Duodenal mucosa (tissue), 2 donors: ENCODE measurements at regions not wholly inside any gene's neighbourhood (a gene's known extent, or its start where the extent isn't known, plus 50 kb on each side); places are given as distances from the start of the nearest gene placed in this dataset.
"Not testable (repeated sequence)": the region's sequence is repeated elsewhere in the genome, so short reads cannot be mapped to it uniquely, and the experiment has no call there.

Experiments used
- H3K27ac ChIP-seq: one replicate; pipeline ENCODE4 v1.7.0; 2013; ENCODE audit warnings: low read depth, low read length
- H3K27me3 ChIP-seq, 2 donors: one replicate each; pipeline ENCODE4 v1.7.0; 2013; ENCODE audit warnings: low read length in 2 of 2, control low read depth in 1 of 2; ENCODE audit not compliant: insufficient read depth in 2 of 2, control insufficient read depth in 1 of 2
- H3K36me3 ChIP-seq, 2 donors: one replicate each; pipeline ENCODE4 v1.7.0; 2013; ENCODE audit warnings: low read length in 2 of 2, control low read depth in 1 of 2; ENCODE audit not compliant: insufficient read depth in 2 of 2, control insufficient read depth in 1 of 2
- H3K4me1 ChIP-seq, 2 donors: one replicate each; pipeline ENCODE4 v1.7.0; 2013; ENCODE audit warnings: low read length in 2 of 2, control low read depth in 1 of 2; ENCODE audit not compliant: insufficient read depth in 2 of 2, control insufficient read depth in 1 of 2
- H3K4me3 ChIP-seq, 2 donors: one replicate each; pipeline ENCODE4 v1.7.0; 2013; ENCODE audit warnings: low read length in 2 of 2, low read depth in 1 of 2
- H3K9ac ChIP-seq, 2 donors: one replicate each; pipeline ENCODE4 v1.7.0; 2013; ENCODE audit warnings: low read length in 2 of 2, low read depth in 1 of 2
- H3K9me3 ChIP-seq, 2 donors: one replicate each; pipeline ENCODE4 v1.7.0; 2013; ENCODE audit warnings: low read length in 2 of 2, control low read depth in 1 of 2; ENCODE audit not compliant: control insufficient read depth in 1 of 2

DNA sequence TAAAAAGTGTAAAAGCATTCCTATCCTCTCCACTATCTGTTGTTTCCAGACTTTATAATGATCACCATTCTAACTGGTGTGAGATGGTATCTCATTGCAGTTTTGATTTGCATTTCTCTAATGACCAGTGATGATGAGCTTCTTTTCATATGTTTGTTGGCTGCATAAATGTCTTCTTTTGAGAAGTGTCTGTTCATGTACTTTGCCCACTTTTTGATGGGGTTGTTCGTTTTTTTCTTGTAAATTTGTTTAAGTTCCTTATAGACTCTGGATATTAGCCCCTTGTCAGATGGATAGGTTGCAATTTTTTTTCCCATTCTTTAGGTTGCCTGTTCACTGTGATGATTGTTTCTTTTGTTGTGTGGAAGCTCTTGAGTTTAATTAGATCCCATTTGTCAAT lies 199.6 kb upstream of the ETV3 start:
- H3K27me3 ChIP-seq, H3K4me1 ChIP-seq, H3K4me3 ChIP-seq, H3K9me3 ChIP-seq, H3K36me3 ChIP-seq, H3K9ac ChIP-seq, H3K27ac ChIP-seq: not testable (repeated sequence)

DNA sequence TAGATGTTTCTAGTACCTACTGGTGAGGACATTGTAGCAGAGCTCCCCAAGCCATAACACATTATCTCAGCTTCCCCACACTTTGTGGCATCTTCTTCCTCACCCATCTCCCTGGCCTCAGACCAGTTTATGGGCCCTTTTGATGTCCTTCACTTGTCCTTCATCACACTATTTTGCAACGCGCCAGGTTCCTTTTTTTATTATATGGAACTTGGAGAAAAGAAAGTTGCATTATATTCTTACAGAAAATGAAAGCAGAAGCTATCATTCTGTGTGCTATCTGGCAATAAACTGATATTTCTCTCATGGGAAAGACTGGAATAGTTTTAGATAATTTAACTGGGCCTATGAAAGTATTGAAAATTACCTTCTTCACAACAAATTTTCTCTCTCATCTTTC lies 196.9 kb upstream of the ETV3 start:
- Histone ChIP-seq H3K9me3 (no peaks in the 10 kb centered on the region), H3K4me3 (no peak overlapping the region), H3K27ac (no peak overlapping the region), H3K36me3 (no peaks in the 10 kb centered on the region), H3K27me3 (no peaks in the 10 kb centered on the region), H3K4me1 (no peaks in the 10 kb centered on the region), H3K9ac (no peak overlapping the region)

DNA sequence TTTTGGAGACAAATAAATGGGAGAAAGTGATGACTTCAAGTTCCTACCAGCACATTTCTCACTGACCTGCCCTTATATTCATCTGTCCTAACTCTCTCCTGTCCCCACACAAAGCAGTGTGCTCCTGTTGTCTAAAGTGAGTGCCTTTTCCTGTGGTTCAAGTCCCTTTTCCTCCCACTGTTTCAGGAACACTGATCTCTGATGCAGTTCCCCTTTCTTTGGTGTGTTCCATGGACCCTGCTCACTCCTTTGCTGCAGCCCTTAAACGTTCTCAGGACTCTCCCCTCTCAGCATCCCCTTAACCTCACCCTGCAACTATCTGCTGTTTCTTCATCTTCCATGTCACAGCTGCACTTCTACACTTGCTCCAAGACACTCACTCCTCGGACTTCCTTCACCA lies 195.8 kb upstream of the ETV3 start:
- Histone ChIP-seq H3K27ac (no peak overlapping the region), H3K4me1 (no peaks in the 10 kb centered on the region), H3K27me3 (no peaks in the 10 kb centered on the region), H3K9ac (no peak overlapping the region), H3K4me3 (no peak overlapping the region), H3K36me3 (no peaks in the 10 kb centered on the region), H3K9me3 (no peaks in the 10 kb centered on the region)

DNA sequence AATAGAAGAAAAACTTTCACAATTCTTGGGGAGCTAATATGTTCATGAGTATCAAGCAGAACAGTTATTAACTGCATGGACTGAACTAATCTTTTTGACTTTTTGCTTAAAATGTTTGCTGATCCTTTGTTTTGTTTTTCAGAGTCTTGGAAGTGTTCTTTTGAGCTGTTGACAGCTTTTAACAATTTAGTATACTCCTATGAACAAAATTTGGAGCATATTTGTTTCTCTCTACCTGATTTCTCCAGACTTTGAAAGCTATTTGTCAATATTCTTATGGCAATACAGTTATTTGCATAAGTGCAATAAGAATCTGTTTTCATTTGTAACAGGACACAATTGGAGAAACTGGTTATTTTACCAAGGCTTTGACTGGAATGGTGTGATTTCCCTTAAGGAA lies 192.0 kb upstream of the ETV3 start:
- not testable (repeated sequence) for H3K4me3 ChIP-seq, H3K9ac ChIP-seq, H3K9me3 ChIP-seq, H3K27me3 ChIP-seq, H3K36me3 ChIP-seq, H3K4me1 ChIP-seq, H3K27ac ChIP-seq

DNA sequence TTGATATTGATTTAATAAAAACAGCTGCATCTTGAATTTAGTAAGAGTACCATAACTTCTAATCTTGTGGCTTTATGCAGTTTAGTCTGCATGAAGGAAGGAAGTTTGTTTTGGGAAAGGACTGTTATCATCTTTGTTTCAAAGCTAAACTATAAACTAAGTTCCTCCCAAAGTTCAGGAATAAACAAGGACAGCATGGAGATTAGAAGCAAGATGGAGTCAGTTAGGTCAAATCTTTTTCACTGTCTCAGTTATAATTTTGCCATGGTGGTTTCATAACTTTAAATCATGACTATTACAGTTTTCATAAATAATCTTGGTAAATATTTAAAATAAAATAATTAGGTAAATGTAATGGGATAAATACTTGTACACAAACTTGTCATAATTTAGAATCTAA lies 189.9 kb upstream of the ETV3 start:
- not testable (repeated sequence) for H3K36me3 ChIP-seq, H3K9ac ChIP-seq, H3K27ac ChIP-seq, H3K27me3 ChIP-seq, H3K4me3 ChIP-seq, H3K9me3 ChIP-seq, H3K4me1 ChIP-seq

DNA sequence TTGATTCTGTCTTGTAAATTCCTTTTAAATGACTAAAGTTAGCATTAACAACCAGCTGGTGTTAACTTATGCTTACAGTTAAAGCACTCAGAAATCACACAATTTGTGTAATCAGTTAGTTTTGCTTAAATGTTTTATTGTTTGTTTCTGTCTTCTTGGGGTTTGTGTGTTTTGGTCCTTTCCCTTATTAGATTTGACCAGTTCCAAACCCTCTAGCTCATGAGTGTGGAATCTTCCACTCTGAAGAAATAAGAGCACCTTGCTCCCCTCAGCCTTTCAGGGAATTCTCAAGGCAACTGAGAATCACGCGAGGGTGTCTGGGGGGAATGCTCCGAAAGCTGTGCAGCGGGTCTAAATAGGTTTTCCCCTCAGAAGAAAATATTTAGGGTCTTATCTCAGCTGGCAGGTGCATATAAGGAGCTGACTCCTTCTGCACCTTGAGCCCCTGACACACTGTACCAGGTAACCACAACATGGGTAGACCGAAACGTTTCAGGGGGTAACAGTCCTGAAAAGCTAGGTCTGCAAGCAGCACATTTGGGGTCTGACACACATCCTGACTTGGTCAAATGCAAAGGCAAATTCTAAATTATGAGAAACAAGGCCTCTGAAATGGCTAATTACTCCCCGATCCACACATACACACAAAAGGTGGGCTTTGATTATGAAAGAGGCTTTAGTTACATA lies 188.1 kb upstream of the ETV3 start:
- Histone ChIP-seq H3K36me3 (no peaks in the 10 kb centered on the region), H3K27me3 (no peaks in the 10 kb centered on the region), H3K27ac (no peak overlapping the region), H3K9me3 (no peaks in the 10 kb centered on the region), H3K9ac (no peak overlapping the region), H3K4me3 (no peak overlapping the region), H3K4me1 (no peaks in the 10 kb centered on the region)

DNA sequence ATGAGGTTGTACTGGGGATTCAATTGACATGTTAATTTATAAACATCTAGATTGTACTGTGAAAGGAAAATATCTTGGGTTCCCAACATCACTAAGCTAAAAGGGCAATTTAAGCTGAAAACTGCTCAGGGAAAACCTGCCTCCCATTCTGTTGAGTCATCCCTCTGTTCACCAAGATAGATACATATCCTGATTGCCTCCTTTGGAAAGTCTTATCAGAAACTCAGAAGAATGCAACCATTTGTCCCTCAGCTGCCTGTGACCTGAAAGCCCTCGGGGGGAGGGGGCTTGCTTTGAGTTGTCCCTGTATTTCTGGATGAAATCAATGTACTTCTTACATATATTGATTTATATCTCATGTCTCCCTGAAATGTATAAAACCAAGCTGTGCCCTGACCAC lies 187.0 kb upstream of the ETV3 start:
- Histone ChIP-seq H3K4me1 (no peaks in the 10 kb centered on the region), H3K9me3 (no peaks in the 10 kb centered on the region), H3K36me3 (no peaks in the 10 kb centered on the region), H3K27ac (no peak overlapping the region), H3K4me3 (no peak overlapping the region), H3K9ac (no peak overlapping the region), H3K27me3 (no peaks in the 10 kb centered on the region)

DNA sequence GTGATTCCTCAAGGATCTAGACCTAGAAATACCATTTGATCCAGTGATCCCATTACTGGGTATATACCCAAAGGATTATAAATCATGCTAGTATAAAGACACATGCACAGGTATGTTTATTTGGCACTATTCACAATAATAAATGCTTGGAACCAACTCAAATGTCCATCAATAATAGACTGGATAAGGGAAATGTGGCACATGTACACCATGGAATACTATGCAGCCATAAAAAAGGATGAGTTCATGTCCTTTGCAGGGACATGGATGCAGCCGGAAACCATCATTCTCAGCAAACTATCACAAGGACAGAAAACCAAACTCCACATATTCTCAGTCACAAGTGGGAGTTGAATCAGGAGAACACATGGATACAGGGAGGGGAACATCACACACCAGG lies 183.8 kb upstream of the ETV3 start:
- H3K36me3 ChIP-seq, H3K4me1 ChIP-seq, H3K4me3 ChIP-seq, H3K27ac ChIP-seq, H3K9ac ChIP-seq, H3K9me3 ChIP-seq, H3K27me3 ChIP-seq: not testable (repeated sequence)

DNA sequence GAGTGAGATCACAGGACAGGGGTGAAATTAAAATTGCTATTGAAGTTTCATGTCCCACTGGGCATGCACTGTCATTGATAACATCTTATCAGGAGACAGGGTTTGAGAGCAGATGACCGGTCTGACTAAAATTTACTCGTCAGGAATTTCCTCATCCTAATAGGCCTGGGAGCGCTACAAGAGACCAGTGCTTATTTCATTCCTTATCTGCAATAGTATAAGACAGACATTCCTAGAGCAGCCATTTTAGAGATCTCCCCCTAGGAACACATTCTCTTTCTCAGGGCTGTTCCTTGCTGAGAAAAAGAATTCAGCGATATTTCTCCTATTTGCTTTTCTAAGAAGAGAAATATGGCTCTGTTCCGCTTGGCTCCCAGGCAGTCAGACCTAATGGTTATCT lies 181.4 kb upstream of the ETV3 start:
- Histone ChIP-seq H3K4me1 (no peaks in the 10 kb centered on the region), H3K9me3 (no peaks in the 10 kb centered on the region), H3K9ac (no peak overlapping the region), H3K4me3 (no peak overlapping the region), H3K27me3 (no peaks in the 10 kb centered on the region), H3K27ac (no peak overlapping the region), H3K36me3 (no peaks in the 10 kb centered on the region)

DNA sequence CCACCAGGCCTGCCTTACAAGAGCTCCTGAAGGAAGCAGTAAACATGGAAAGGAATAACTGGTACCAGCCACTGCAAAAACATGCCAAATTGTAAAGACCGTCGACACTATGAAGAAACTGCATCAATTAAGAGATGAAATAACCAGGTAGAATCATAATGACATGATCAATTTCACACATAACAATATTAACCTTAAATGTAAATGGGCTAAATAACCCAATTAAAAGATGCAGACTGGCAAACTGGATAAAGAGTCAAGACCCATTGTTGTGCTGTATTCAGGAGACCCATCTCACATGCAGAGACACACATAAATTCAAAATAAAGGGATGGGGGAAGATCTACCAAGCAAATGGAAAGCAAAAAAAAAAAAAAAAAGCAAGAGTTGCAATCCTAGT lies 179.0 kb upstream of the ETV3 start:
- not testable (repeated sequence) for H3K4me1 ChIP-seq, H3K9me3 ChIP-seq, H3K9ac ChIP-seq, H3K27ac ChIP-seq, H3K27me3 ChIP-seq, H3K4me3 ChIP-seq, H3K36me3 ChIP-seq

DNA sequence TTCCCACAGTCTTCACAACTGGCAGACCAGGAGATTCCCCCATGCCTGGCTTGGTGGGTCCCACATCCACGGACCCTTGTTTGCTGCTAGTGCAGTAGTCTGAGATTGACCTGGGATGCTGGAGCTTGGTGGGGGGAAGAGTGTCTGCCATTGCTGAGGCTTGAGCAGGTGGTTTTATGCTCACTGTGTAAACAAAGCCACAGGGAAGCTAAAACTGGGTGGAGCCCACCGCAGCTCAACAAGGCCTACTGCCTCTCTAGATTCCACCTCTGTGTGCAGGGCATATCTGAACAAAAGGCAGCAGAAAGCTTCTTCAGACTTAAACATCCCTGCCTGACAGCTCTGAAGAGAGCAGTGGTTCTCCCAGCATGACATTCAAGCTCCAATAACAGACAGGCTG lies 177.3 kb upstream of the ETV3 start:
- Histone ChIP-seq H3K9ac (no peak overlapping the region), H3K27me3 (no peaks in the 10 kb centered on the region), H3K4me3 (no peak overlapping the region), H3K9me3 (no peaks in the 10 kb centered on the region), H3K36me3 (no peaks in the 10 kb centered on the region), H3K4me1 (no peaks in the 10 kb centered on the region), H3K27ac (no peak overlapping the region)
